ENCODE measurements at regions not wholly inside any gene's neighbourhood (a gene's known extent, or its start where the extent isn't known, plus 50 kb on each side); places are given as distances from the start of the nearest gene placed in this dataset.
A peak's percentile ranks its signal among the peaks of the same experiment; 100 is the strongest.

DNA sequence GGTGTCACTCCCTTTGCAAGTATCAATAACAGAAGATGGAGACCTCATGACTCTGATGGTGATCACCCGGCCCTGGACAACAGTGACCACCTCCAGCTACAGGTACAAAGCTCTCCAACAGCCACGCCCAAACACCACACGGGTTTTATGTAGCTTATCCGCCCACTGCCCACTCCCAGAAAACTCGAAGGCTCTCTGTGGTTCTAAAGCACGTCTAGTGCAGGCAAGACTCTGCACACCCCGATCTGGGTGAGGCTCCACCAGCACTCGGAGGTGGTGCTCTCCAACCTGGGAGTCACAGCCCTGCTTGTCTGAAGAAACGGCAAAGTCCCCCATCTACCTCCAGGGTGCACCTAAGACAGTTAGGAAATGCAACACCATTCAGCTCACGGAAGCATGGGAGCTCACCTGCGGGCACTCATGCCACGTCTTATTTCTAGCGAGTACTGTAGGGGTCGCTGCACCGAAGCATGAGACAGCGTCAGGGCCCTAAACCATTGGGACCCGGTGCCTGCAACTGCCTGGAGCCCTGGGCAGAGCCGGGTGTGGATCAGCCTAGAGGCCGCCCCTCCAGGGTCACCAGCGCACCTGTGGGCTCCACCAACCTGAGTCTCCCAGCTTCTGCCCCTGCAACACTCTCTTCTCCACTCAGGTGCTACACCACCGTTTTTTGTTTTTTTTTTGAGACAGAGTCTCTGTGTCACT, 58.1 kb upstream of the ZNF354A start:
- Mint-ChIP-seq H3K27ac (peak overlapping the region; percentile 83), H3K9me3 (no peaks in the 10 kb centered on the region), H3K4me3 (no peak overlapping the region), H3K27me3 (no peaks in the 10 kb centered on the region), H3K36me3 (peaks cover 4% of the 10 kb centered on the region), H3K4me1 (ENCODE audit: unreplicated experiment) (peaks cover 8% of the 10 kb centered on the region)
- DNase-seq (ENCODE audit: extremely low spot score, unreplicated experiment) = no peak
- TF ChIP-seq, protein P1, sequence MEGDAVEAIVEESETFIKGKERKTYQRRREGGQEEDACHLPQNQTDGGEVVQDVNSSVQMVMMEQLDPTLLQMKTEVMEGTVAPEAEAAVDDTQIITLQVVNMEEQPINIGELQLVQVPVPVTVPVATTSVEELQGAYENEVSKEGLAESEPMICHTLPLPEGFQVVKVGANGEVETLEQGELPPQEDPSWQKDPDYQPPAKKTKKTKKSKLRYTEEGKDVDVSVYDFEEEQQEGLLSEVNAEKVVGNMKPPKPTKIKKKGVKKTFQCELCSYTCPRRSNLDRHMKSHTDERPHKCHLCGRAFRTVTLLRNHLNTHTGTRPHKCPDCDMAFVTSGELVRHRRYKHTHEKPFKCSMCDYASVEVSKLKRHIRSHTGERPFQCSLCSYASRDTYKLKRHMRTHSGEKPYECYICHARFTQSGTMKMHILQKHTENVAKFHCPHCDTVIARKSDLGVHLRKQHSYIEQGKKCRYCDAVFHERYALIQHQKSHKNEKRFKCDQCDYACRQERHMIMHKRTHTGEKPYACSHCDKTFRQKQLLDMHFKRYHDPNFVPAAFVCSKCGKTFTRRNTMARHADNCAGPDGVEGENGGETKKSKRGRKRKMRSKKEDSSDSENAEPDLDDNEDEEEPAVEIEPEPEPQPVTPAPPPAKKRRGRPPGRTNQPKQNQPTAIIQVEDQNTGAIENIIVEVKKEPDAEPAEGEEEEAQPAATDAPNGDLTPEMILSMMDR (conservative IDR thresholded peaks at IDR 0.05) = no peak

DNA sequence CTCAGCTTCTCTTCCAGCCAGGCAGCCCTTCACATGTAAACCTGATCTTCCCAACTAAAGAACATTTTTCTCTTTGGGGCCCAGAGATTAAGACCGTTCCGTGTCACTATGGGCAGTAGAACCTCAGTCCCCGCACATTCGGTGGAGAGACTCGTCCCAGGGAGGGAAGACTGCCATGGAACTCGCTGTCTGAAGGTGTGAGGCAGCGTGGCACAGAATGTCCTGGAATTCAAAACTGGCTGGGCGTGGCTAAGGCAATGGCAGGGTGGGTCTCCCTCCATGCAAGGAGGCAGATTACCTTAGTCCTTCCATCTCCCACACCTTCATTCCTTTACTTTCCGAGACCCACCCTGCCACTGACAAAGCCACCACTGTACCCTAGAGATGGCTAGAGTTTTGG, 57.4 kb upstream of the ZNF354A start:
- TF ChIP-seq, protein P1 (conservative IDR thresholded peaks at IDR 0.05) = no peak
- peaks cover 4% of the 10 kb centered on the region for H3K36me3 Mint-ChIP-seq
- H3K27me3 Mint-ChIP-seq = no peaks in the 10 kb centered on the region
- no peak overlapping the region for H3K4me3 Mint-ChIP-seq
- peaks cover 8% of the 10 kb centered on the region for H3K4me1 Mint-ChIP-seq (ENCODE audit: unreplicated experiment)
- no peaks in the 10 kb centered on the region for H3K9me3 Mint-ChIP-seq
- H3K27ac Mint-ChIP-seq = peak overlapping the region; percentile 83
- no peak for DNase-seq (ENCODE audit: extremely low spot score, unreplicated experiment)

DNA sequence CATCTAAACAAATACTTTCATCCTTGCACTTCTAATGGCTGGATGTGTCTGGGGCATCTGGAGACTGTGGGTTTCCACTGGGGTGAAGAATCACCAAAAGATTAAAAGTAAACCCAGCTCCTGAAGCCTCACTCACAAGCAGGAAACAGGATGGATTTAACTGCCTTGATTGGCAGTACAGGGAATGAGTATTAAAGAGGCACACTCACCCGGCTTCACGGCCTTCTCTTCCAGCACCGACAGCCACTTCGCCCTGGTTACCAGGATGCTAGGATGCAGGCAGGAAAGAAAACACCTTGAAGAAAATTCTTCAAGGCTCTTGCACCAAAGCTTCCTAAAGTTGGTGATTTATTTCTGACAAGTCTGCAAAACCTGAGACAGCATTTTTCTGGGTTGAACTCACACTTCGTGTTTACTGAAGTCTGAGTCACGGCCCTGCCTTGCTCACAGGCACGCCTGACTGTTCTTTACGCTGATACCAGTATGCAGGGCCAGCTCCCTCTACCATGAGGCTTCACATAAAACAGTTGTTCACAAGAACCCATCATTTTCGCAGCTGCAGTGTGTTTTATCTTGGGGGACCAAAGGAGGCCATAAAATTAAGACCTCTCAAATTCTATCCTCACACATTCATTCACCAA, 56.5 kb upstream of the ZNF354A start:
- H3K36me3 Mint-ChIP-seq = peaks cover 4% of the 10 kb centered on the region
- TF ChIP-seq, protein P1 (conservative IDR thresholded peaks at IDR 0.05) = no peak
- H3K27ac Mint-ChIP-seq = peak overlapping the region; percentile 83
- no peaks in the 10 kb centered on the region for H3K27me3 Mint-ChIP-seq
- H3K4me3 Mint-ChIP-seq = peak overlapping the region; percentile 31
- no peak for DNase-seq (ENCODE audit: extremely low spot score, unreplicated experiment)
- H3K9me3 Mint-ChIP-seq = no peaks in the 10 kb centered on the region
- H3K4me1 Mint-ChIP-seq (ENCODE audit: unreplicated experiment) = peaks cover 8% of the 10 kb centered on the region

DNA sequence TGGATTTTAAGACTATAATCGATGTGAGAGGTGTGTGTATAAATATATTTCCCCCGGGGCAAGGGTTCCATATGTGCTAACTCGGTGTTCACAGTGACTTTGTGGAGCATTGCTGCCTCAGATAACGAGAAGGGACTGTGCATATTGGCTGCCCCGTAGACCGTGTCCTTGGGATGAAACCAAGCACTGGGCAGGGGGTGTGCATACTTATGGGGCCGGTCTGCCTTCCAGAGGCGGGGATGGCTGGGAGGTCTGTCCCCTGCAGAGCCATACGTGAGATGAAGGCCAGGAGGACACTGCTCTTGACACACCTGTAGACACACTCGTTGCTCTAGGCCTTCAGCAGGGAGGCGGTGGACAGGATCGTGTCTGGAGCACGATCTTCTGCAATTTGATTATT, 56.0 kb upstream of the ZNF354A start:
- H3K36me3 Mint-ChIP-seq = peaks cover 4% of the 10 kb centered on the region
- no peak for DNase-seq (ENCODE audit: extremely low spot score, unreplicated experiment)
- peak overlapping the region; percentile 83 for H3K27ac Mint-ChIP-seq
- H3K27me3 Mint-ChIP-seq = peaks cover 2% of the 10 kb centered on the region
- H3K4me3 Mint-ChIP-seq = no peak overlapping the region
- TF ChIP-seq, protein P1 (conservative IDR thresholded peaks at IDR 0.05) = no peak
- H3K9me3 Mint-ChIP-seq = no peaks in the 10 kb centered on the region
- H3K4me1 Mint-ChIP-seq (ENCODE audit: unreplicated experiment) = peaks cover 8% of the 10 kb centered on the region

DNA sequence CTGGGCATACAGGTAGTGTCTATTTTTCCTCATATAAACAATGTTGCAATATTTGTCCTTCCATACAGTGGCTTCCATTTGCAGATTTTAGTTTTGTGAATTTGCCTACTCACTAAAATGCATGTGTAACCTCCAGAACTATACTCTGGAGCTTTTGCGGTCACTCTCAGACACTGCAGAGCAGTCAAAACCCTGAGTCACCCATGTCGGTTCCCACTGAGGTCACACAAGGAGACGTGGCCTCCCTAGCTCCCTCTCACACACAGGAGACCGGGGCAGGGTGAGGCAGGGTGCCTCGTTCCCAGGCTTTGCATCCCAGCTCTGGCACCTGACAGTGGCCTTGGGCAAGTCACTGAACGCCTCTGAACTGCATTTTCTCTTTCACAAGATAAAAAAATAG, 55.5 kb upstream of the ZNF354A start:
- H3K4me1 Mint-ChIP-seq (ENCODE audit: unreplicated experiment) = peaks cover 8% of the 10 kb centered on the region
- TF ChIP-seq, protein P1 (conservative IDR thresholded peaks at IDR 0.05) = no peak
- H3K27me3 Mint-ChIP-seq = peaks cover 6% of the 10 kb centered on the region
- peaks cover 4% of the 10 kb centered on the region for H3K36me3 Mint-ChIP-seq
- DNase-seq (ENCODE audit: extremely low spot score, unreplicated experiment) = no peak
- no peak overlapping the region for H3K4me3 Mint-ChIP-seq
- no peaks in the 10 kb centered on the region for H3K9me3 Mint-ChIP-seq
- H3K27ac Mint-ChIP-seq = peak overlapping the region; percentile 83

All from type B pancreatic cell (in vitro differentiated cells).